IMR-90 (cell line): ENCODE measurements at regions not wholly inside any gene's neighbourhood (a gene's known extent, or its start where the extent isn't known, plus 50 kb on each side); places are given as distances from the start of the nearest gene placed in this dataset.

Experiments used
- CEBPB ChIP-seq: IDR thresholded peaks from 2 replicates; pipeline ENCODE4 v1.6.1; 2012; ENCODE audit warnings: low read depth, low read length, improper control_type of control experiment
- CHD1 ChIP-seq: IDR thresholded peaks from 2 replicates; pipeline ENCODE4 v1.6.1; 2012; ENCODE audit warnings: low read depth, low read length, improper control_type of control experiment
- FOS ChIP-seq: fragments of 150-350 bp; IDR thresholded peaks from 2 replicates; pipeline ENCODE4 v1.6.1; 2016; ENCODE audit warnings: low read depth, low read length
- MAFK ChIP-seq: IDR thresholded peaks from 2 replicates; pipeline ENCODE4 v1.6.1; 2012; ENCODE audit warnings: low read depth, low read length, improper control_type of control experiment
- MAZ ChIP-seq: IDR thresholded peaks from 2 replicates; pipeline ENCODE4 v1.6.1; 2012; ENCODE audit warnings: low read depth, mild to moderate bottlenecking, low read length, improper control_type of control experiment, moderate library complexity, borderline replicate concordance
- NFE2L2 ChIP-seq: fragments of 150-350 bp; IDR thresholded peaks from 2 replicates; pipeline ENCODE4 v1.6.1; 2016; ENCODE audit warnings: low read depth, mild to moderate bottlenecking, low read length
- POLR2A ChIP-seq: IDR thresholded peaks from 2 replicates; pipeline ENCODE4 v1.6.1; 2012; ENCODE audit warnings: mild to moderate bottlenecking, low read depth, low read length
- RAD21 ChIP-seq: IDR thresholded peaks from 2 replicates; pipeline ENCODE4 v1.6.1; 2012; ENCODE audit warnings: low read length, improper control_type of control experiment
- RCOR1 ChIP-seq: IDR thresholded peaks from 2 replicates; pipeline ENCODE4 v1.6.1; 2012; ENCODE audit warnings: mild to moderate bottlenecking, low read length, improper control_type of control experiment; ENCODE audit not compliant: insufficient replicate concordance
- RFX5 ChIP-seq: IDR thresholded peaks from 2 replicates; pipeline ENCODE4 v1.8.0; 2012; ENCODE audit warnings: low read depth, mild to moderate bottlenecking, low read length, moderate library complexity
- SMC3 ChIP-seq: fragments of 150-350 bp; IDR thresholded peaks from 2 replicates; pipeline ENCODE4 v1.6.1; 2016; ENCODE audit warnings: low read depth, mild to moderate bottlenecking, antibody characterized with exemption, low read length, moderate library complexity
- TF ChIP-seq, protein P1 (sequence below): conservative IDR thresholded peaks from 2 replicates; pipeline ENCODE4 v1.5.1; 2012; ENCODE audit warnings: mild to moderate bottlenecking, low read depth, low read length, improper control_type of control experiment
- TF ChIP-seq, protein P2 (sequence below): fragments of 150-350 bp; IDR thresholded peaks from 2 replicates; pipeline ENCODE4 v1.6.1; 2016; ENCODE audit warnings: low read depth, mild to moderate bottlenecking, low read length, moderate library complexity, borderline replicate concordance
- TF ChIP-seq, protein P3 (sequence below): fragments of 150-350 bp; IDR thresholded peaks from 2 replicates; pipeline ENCODE4 v1.6.1; 2017; ENCODE audit warnings: mild to moderate bottlenecking, antibody characterized with exemption, low read length, low read depth

DNA sequence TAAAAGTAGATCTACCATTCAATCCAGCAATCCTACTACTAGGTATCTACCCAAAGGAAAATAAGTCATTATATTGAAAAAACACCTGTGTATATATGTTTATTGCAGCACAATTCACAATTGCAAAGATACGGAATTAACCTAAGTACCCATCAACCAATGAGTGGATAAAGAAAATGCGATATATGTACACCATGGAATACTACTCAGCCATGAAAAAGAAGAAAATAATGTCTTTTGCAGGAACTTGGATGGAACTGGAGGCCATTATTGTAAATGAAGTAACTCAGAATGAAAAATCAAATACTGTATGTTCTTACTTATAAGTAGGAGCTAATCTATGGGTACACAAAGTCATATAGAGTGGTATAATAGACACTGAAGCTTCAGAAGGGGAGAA is 63.4 kb upstream of the PITX1 start:
- no peak for TF ChIP-seq RFX5
- TF ChIP-seq MAFK: no peak
- TF ChIP-seq POLR2A: no peak
- TF ChIP-seq, protein P1, sequence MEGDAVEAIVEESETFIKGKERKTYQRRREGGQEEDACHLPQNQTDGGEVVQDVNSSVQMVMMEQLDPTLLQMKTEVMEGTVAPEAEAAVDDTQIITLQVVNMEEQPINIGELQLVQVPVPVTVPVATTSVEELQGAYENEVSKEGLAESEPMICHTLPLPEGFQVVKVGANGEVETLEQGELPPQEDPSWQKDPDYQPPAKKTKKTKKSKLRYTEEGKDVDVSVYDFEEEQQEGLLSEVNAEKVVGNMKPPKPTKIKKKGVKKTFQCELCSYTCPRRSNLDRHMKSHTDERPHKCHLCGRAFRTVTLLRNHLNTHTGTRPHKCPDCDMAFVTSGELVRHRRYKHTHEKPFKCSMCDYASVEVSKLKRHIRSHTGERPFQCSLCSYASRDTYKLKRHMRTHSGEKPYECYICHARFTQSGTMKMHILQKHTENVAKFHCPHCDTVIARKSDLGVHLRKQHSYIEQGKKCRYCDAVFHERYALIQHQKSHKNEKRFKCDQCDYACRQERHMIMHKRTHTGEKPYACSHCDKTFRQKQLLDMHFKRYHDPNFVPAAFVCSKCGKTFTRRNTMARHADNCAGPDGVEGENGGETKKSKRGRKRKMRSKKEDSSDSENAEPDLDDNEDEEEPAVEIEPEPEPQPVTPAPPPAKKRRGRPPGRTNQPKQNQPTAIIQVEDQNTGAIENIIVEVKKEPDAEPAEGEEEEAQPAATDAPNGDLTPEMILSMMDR: no peak
- TF ChIP-seq, protein P2, sequence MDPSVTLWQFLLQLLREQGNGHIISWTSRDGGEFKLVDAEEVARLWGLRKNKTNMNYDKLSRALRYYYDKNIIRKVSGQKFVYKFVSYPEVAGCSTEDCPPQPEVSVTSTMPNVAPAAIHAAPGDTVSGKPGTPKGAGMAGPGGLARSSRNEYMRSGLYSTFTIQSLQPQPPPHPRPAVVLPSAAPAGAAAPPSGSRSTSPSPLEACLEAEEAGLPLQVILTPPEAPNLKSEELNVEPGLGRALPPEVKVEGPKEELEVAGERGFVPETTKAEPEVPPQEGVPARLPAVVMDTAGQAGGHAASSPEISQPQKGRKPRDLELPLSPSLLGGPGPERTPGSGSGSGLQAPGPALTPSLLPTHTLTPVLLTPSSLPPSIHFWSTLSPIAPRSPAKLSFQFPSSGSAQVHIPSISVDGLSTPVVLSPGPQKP: no peak
- TF ChIP-seq SMC3: no peak
- TF ChIP-seq CHD1: no peak
- TF ChIP-seq RAD21: no peak
- no peak for TF ChIP-seq MAZ
- no peak for TF ChIP-seq FOS
- no peak for TF ChIP-seq RCOR1
- TF ChIP-seq, protein P3, sequence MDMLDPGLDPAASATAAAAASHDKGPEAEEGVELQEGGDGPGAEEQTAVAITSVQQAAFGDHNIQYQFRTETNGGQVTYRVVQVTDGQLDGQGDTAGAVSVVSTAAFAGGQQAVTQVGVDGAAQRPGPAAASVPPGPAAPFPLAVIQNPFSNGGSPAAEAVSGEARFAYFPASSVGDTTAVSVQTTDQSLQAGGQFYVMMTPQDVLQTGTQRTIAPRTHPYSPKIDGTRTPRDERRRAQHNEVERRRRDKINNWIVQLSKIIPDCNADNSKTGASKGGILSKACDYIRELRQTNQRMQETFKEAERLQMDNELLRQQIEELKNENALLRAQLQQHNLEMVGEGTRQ: no peak
- no peak for TF ChIP-seq CEBPB
- no peak for TF ChIP-seq NFE2L2
